ENCODE measurements at regions not wholly inside any gene's neighbourhood (a gene's known extent, or its start where the extent isn't known, plus 50 kb on each side); places are given as distances from the start of the nearest gene placed in this dataset.
A peak's percentile ranks its signal among the peaks of the same experiment; 100 is the strongest.
"Not testable (repeated sequence)": the region's sequence is repeated elsewhere in the genome, so short reads cannot be mapped to it uniquely, and the experiment has no call there.

DNA sequence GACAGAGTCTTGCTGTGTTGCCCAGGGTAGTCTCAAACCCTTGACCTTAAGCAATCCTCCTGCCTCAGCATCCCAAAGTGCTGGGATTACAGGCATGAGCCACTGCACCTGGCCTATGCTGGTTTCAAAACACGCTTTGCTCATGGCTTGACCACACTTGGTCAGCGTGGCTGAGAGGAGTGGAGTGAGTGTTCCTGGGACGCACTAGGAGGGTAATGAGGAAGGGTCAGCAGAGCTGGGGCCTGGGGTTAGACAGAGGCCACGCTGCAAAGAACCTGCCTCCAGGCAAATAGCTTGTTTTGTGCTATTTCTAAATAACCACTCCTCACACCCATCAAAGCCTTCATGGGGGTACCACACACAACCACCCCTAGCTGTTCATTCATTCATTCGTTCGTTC is 77.9 kb upstream of the TOX2 start:
- DNase-seq = no peak

DNA sequence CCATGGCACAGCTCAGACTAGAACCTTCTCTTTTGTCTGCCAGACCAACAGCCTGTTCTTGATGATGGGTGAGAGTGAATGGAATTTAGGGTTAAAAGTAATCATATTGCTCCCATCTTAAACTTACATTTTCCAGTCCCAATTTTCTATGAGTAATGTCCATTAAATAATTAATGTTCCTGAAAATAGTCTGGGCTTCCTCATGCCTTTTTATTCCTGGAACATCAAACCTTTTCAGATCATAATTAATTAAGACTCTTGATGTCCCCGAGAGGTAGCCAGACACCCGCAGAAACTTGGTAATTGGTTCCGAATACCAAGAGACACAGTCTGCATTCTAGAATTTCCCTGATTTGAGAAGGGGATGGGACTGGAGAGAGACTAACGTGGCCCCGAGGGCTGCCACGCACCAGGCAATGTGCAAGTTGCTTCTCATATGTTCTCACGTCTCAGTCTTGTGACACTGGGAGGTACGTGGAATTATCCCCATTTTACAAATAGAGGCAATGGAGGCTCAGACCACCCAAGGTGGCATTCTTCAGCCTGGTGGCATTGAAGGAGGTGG is 78.6 kb upstream of the TOX2 start:
- no peak for DNase-seq

DNA sequence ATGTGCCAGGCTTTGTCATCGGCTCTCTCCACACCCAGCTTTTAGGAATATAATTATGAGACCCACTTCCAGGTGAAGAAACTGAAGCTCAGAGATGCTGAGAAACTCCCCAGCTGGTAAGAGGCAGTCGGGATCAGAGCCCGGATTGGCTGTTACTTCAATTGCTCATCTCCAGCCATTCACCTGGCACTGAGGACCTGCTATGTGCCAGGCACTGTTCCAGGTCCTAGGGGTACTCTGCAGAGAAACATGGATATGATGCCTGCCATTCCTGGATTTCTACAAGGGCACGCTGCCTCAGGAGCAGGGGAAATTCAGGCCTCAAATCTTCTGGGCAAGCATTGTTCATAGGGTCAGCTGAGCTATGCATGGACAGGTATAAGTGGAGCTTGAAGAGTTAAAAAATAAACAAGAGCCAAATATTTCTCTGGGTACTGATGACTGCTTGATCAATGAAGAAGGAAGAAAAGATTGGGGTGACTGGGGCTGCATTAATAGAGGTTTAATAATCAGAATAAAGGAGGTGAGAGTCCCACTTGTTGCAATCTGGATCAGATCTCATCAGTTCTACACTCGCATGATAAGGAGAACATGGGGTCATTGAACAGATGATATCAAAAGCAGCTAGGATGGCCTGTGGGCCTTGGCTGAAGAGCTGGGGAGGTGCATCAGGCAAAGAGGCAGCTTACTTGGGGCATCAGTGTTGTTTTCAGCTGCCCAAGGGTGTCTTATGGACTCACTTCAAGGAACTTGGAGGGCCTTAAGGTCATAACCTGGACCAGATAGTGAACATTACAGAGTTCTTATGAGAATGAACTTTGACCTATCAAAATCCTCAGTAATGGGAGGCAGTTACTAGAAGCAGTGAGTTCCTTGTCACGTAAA is 80.9 kb upstream of the TOX2 start:
- no peak for DNase-seq

DNA sequence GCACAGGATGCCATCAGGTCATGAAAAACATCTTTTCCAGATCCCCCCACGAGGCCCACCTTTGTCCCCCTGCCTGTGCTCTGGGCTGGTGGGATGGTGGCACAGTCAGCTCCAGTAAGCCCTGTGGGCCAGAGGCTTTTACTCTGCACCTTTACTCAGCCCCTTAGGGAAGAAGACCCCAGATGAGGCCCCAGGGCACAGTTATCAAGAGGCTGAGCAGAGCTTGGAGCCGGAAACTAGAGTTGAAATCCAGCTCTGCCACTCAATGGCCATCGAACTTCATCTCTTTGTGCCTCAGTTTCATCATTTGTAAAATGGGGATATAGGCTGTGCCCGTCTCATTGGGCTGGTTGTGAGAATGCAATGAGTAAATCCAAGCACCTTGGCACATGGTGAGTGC is 81.7 kb upstream of the TOX2 start:
- no peak for DNase-seq

DNA sequence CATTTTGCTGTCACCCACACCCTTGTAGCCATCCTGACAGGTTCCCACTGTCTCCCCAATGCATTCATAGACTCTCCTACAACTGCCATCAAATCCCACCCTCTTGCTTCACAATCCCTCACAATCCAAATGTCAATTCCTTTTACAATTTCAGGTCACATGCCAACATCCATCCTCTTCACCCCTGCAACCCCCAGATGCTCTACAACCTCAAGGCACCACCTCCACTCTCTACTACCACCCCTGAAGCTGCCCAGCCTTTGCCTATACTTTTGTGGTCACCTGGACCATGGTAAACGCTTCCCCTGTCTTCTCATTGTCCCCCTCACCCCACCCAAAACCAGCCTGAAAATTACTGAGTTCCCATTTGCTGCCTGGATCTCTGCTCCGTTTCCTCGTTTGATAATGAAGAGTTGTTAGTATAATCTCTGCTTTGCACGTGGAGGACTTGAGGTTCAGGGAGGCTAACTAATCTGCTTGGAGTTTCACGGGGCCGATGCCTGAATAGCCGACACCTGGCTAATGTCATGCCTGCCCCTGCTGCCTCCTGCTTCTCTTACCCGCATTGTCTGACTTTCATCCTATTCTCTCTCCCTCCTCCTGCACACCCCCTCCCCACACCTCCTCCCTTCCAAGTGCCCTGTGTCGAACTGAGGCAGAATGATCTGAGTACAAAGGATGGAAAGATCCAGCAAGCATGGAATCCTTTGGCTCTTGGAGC is 82.4 kb upstream of the TOX2 start:
- DNase-seq = no peak

DNA sequence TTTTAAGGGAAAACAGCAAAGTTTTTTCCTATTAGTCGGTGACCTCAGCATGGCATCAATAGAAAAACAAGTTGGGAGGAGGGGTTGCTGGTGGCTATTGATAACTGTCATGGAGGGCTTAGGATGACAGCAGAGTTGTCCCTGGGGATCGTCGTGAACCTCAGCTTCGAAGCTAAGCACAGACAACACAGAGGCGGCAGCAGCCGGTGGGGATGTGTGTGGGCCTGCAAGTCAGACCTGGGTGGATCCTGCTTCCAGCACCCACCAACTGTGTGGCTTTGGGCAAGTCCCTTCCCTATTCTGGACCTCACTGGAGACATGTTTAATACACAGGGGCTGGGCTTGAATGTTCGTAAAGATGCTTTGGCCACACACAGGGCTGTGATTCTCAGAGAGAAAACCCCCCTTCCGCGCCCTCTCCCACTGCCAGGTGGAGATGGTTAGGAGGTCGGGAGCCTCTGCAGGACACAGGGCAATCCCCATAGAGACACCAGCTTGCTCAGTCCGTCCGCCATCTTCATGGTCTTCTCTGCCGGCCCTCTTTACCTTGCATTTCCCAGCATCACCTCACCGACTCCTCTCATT is 83.1 kb upstream of the TOX2 start:
- no peak for DNase-seq

DNA sequence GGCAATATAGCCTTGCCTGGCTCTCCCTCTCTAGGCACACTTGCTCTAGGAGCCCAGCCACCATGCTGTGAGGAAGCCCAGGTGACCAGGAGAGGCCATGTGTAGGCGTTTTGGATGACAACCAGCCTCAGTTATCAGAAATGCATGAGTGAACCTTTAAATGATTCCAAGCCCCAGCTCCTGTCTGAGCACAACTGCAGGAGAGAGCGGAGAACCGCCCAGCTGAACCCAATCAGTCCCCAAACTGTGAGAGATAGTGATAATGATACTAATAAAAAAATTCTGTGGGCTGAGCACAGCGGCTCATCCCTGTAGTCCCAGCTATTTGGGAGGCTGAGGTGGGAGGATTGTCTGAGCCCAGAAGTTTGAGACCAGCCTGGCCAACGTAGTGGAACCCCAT is 83.8 kb upstream of the TOX2 start:
- DNase-seq = no peak

DNA sequence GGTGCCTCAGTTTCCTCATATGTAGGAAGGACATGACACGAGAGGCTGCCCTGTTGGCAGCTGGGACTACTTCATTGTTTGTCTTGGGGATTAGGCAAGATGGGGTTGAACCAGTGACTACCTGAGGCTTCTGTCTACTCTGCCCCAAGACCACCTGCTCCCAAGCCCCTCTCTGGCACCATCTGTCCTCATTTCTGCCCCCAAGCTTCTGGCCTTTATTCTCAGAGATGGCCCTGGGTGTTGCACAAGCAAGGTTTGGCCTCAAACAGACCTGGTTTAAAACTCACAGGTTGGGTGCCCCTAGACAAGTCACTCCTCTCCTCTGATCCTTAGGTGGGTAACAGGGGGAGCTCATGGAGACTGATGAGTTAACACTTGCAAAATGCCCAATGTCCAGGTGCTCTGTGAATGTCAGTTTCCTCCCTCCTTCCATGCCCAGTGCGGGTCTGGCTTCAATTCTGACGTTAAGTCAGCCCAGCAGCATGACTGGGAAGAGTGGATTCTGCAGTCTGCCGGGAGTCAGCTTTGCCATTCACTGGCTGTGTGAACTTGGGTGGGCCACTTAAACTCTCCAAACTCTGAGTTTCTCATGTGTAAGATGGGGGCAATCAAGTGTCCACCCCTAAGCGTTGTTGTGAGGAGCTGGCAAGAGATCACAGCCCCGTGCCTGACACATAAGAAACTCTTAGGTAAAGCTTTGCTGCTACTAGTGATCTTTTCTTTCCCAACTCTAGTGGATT is 84.5 kb upstream of the TOX2 start:
- no peak for DNase-seq

DNA sequence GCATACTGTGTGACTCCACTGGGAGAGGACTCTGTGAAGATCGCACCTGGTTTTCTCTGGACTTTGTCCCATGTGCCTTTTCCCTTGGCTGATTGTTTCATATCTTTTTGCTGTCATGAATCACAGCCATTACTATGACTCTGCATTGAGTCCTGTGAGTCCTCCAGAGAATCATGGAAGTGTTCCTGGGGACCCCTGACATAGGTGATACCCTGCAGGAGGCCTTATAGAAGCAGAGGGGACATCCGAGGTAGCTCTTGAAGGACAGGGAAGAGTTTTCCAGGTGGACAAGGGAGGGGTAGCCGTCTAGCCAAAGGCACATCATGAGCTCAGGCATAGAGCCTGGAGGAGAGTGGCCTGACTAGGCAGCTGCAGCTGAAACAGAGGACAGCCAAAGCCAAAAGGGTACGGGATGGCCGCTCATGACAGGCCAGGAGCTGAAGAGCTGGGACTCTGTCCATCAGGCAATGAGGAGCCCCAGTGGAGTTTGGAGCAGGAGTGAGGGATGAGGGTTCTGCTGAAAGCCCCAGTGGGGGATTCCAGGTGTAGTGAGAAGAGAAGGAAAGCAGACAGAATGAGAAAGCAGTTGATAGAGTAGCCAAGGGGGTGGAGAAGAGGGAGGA is 86.6 kb upstream of the TOX2 start:
- DNase-seq = no peak

DNA sequence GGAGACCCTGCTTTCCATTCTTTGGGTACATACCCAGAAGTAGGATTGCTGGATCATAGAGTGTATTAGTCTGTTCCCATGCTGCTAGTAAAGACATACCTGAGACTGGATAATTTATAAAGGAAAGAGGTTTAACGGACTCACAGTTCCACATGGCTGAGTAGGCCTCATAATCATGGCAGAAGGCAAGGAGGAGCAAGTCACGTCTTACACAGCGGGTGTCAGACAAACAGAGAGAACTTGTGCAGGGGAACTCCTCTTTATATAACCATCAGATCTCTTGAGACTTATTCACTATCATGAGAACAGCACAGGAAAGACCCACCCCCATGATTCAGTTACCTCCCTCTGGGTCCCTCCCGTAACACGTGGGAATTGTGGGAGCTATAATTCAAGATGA is 87.7 kb upstream of the TOX2 start:
- not testable (repeated sequence) for DNase-seq

DNA sequence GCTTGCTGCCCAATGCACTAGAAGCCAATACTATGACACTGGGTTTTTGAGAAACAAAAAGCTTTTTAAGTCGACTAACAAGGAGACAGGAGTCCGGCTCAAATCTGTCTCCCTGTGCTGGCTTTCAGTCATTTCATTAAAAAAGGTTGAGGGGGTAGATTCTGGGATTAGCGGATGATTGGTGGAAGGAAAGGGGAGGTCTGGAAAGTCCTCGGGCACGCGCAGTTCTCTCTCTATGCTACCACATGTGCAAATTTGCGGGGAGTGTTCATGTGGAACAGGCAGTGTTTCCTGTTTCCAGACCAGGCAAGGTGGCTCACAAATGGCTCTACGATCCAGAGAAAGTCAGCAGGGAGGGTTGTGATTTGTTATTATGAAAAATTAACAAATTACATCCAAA is 89.1 kb upstream of the TOX2 start:
- DNase-seq = no peak

DNA sequence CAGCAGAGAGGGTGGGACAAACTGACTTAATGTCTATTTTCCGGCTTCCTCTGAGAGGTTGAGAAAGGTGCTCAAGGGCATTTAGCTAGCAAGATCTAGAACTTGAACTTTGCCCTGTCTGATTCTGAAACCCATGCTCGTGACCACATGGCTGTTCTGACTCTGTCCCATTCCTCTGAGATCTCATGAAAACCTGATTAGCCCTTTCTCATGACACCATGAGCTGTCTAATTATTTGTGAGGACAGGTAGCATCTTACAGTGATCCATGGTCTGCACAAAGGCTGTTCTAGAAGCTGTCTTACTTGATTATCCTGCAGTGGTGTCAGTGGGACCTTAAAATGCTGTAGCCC is 89.6 kb upstream of the TOX2 start:
- DNase-seq = peak in 1 of 5 experiments; percentile 54

DNA sequence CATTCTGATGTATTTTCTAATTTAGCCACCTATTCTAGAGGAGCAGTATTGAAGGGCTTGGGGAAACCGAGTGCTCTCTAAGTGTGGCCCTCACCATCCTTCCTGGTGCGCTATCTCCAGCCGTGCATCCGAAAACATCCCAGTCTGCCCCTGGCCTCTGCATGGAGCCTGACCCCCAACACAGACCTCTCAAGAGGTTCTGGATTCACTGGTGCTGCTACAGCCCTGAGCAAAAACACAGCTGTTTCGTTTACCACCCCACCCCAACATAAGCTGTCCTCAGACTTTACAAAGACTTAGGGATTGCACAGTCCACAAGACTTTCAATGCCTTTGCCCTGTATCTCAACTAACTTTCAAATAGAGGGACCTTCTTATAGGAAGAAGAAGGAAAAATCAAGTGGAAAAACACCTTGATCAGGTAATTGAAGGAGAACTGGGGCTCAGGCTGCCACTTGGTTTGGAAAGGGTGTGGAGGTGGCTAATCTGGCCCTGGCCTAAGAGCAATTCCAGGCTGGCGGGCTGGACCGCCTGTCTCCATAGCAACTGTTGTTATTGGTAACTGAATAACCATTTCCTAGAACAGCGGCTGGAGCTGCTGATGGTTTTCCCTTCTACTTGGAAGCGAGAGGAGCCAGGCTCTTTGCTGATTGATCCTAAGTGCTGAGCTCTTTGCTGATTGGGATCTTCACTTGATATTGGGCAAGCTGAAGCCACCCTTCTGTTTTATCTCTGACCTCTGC is 90.2 kb upstream of the TOX2 start:
- DNase-seq = no peak

DNA sequence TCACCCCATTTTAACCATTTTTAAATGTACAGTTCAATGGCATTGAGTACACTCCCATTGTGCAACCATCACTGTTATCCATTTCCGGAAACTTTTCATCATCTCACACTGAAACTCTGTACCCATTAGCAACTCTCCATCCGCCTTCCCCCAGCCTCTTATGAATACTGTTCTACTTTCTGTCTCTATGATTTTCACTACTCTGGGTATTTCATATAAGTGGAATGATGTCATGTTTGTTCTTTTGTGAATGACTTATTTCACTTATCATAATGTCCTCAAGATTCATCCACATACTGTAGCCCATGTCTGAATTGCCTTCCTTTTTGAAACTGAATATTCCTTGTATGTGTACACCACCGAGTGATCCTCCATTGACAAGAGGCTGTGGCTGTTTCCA is 92.9 kb upstream of the TOX2 start:
- DNase-seq = peak in 1 of 5 experiments; percentile 59

DNA sequence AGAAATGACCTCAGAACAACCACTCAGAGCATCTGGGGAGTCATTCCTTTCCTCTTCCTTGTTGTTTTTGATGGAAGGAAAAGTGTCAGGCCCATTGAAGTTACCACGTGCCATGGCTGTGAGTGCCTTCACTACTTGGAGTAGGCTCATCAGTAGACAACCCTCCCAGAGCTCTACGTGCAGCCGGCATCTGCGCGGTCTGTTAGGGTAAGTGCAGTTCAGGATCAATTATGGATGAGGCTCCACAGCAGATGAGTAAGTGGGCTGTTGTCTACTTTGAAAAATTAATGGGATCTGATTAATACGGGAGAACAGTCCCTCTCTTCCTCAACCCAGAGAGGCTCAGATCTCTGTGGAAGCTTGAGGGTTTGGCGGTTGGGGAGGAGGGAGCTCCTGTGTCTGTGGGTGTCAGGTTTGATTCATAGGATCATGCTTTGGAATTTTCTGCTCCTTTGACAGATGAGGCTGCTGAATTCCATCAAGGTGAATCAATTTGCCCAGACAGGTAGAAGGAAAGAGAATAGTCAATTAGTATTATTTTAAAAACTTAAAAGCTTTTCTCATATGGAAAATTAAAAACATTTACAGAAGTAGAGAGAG is 93.8 kb upstream of the TOX2 start:
- DNase-seq = no peak

DNA sequence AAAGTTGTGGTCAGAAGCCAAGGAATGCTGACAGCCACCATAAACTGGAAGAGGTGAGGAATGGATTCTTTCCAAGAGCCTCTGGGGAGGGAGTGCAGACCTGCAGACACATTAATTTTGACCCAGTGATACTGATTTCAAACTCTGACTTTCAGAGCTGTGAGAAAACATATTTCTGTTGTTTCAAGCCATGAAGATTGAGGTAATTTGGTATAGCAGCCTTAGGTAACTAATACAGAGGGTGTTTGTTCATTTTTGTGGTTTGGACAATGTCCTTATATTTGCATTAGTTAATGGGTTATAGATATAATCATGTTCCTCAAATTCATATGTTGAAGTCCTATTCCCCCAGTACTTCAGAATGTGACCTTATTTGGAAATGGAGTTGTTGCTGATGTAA is 85.4 kb upstream of the GTSF1L start:
- no peak for DNase-seq

DNA sequence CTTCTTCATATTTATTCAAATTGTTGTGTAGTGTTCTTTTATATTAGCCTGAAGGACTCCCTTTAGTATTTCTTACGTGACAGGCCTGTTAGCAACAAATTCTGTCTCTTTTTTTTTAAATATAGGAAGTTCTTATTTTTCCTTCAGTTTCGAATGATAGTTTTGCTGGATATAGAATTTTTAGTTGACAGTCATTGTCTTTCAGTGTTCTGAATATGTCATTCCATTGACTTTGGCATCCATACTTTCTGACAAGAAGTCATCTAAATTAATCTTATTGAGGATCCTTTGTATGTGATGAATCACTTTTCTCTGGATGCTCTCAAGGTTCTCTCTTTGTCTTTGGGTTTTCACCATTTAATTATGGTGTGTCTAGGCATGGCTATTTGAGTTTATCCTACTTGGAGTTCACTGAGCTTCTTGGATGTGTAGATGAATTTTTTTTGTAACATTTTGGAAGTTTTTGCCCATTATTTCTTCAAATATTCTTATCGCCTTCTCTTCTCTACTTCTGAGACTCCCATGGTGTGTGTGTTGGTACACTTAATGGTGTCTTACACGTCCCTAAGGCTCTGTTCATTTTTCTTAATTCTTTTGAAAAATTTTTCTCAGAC is 82.5 kb upstream of the GTSF1L start:
- DNase-seq = peak in 1 of 5 experiments; percentile 32

DNA sequence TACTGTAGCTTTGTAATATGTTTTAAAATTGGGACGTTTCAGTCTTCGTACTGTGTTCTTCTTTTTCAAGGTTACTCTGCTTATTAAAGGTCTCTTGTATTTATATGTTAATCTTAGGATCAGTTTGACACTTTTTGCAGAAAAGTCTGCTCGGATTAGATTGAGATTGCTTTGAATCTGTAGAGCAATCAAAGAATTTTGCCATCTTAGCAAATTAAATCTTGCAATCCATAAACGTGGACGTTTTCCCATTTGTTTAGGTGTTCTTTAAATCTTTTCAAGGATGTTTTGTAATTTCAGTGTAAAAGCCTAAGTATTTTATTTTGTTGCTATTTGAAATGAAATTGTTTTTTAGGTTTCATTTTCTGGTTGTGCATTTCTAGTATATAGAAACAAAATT is 78.0 kb upstream of the GTSF1L start:
- no peak for DNase-seq

DNA sequence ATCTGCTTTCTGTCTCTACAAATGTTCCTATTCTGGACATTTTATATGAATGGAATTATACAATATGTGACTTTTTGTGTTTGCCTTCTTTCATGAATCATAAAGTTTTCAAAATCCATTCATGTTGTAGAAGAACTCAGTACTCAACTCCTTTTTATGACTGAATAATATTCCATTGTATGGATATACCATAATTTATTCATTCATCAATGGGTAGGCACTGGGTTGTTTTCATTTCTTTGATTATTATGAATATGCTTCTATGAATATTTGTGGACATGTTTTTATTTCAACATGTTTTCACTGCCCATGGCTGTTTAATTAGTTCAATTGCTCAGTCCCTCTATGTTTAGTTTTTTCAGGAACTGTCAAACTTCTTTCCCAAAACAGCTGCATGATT is 76.5 kb upstream of the GTSF1L start:
- DNase-seq = no peak

DNA sequence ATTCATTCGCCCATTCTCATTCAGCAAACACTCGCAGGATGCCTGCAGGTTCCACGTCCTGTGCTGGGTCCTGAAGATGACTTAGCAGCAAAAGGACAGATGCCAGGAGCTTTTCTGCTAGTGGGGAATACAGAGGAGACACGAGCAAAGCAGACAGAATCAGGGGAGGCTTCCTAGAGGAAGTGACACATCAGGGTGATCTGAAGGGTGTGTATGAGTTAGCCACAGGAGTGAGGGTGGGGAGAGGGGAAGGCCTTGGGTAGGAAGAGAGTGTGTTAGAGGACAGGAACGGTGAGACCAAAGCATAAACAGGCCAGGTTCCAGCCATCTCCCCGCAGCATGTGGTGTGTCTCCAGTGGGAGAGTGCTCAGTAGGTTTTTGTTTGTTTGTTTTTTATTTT is 73.4 kb upstream of the GTSF1L start:
- DNase-seq = peak in 1 of 5 experiments; percentile 70

DNA sequence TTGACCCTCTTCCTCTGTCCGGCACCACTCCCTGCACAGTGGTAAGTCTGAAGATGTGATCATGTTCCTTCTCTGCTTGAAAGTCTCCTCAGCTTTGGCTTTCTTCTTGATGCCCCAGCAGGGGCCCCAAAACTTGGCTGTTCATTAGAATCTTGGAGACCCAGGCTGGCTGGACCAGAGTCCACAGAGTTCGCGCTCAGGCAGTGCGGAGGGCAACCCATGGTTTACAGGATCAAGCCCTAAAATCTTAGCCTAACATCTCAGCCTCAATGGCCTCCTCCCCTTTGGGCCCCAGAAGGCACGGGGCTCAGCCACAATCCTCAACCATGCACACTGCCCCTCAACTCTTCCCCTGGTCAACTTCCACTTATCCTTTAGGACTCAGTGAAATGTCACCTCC is 72.9 kb upstream of the GTSF1L start:
- no peak for DNase-seq
